Stimulated activated naive CD4-positive, alpha-beta T cell (primary cell): ENCODE measurements at regions not wholly inside any gene's neighbourhood (a gene's known extent, or its start where the extent isn't known, plus 50 kb on each side); places are given as distances from the start of the nearest gene placed in this dataset.
"Not testable (repeated sequence)": the region's sequence is repeated elsewhere in the genome, so short reads cannot be mapped to it uniquely, and the experiment has no call there.

Experiments
- DNase-seq, 6 experiments: peaks; one replicate each; lab custom pipeline; 2025; lab: John Stamatoyannopoulos, UW

GRCh38 chr10:61818251-61818650, 83.2 kb upstream of the ARID5B start:
- not testable (repeated sequence) for DNase-seq

DNA sequence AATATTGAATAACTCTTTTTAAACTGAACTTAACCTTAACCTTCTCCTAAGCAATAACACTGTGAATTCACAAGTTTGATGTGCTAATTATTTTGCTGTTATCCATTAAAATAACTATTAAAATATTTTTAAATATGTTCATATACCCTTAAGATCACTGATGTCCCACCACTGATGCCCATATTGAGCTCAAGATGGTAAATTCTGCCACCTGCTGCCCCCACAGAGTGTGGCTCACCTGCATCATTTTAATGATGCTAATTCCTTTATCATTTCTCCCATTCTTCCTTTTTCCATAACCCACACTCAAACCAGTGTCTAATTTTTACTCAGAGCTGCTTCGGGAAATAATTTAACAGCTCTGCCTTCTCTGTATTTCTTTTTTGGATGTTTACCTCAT, 82.3 kb upstream of the ARID5B start:
- no peak for DNase-seq

- no peak for DNase-seq
Measured at GRCh38 chr10:61821153-61821552, 80.3 kb upstream of the ARID5B start.

GRCh38 chr10:61821693-61822092, 79.8 kb upstream of the ARID5B start:
- DNase-seq, result no peak

GRCh38 chr10:61822096-61822495, 79.4 kb upstream of the ARID5B start:
- no peak for DNase-seq

DNA sequence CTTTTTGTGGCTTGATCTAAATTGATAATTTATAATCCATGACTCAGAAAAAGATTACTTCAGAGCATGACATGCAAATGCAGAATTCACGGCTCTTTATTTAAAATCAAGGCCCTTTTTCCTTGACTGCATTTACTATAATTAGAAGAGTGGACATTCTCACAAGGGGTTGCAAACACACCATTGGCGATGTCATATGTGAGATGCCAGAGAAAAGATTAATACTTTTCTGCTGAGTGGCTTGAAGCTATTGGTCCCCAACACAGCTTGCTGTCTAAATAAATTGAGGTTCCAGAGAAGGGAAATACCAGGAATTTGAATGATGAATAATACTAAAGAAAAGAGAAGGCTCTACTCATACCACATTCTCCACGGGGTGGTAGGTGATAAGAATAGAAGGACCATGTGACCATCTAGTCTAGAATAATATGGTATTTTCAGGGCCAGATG, 78.7 kb upstream of the ARID5B start:
- no peak for DNase-seq

GRCh38 chr10:61825001-61825400, 76.5 kb upstream of the ARID5B start:
- no peak for DNase-seq

DNA sequence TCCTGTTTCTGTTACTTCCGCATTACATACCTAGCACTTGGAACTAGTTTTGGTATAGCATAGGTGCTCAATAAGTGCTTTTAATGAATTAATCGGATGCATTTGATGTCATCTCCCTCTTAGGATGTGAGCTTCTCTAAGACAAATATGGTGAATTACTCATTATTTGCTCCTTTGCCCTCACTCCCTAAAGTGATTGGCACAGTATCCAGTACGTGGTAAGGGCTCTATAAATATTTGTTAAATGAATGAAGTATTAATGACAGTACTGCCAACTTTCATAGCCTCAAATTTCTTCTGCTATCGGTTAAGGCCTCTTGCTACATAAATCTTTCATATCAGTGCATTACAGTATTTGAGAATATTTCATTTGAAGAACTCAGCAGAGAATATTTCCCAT, 75.9 kb upstream of the ARID5B start:
- no peak for DNase-seq

GRCh38 chr10:61828034-61828433, 73.5 kb upstream of the ARID5B start:
- no peak for DNase-seq

- DNase-seq, result no peak
Measured at GRCh38 chr10:61828788-61829187, 72.7 kb upstream of the ARID5B start.

- DNase-seq, result no peak
Measured at GRCh38 chr10:61830072-61830845, 71.2 kb upstream of the ARID5B start.

DNA sequence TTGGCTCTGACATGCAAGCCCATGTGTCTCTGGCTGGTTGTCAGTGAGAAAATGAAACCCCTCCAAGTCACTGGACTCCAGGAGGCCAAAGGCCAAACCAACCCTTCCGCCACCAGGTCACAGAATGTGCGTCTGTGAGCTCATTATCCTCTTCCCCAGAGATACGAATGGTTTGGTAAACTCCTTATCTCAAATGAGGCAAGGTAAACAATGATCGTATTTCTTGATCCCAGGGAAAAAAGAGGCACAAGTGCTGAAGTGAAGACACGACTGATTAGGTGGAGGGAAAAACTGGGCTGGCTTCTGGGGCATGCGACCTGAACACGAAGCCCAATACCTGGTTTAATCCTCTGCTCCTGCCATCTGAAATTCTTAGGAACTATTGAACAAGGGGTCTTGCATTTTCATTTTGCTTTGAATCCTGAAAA, 70.6 kb upstream of the ARID5B start:
- DNase-seq, result no peak

DNA sequence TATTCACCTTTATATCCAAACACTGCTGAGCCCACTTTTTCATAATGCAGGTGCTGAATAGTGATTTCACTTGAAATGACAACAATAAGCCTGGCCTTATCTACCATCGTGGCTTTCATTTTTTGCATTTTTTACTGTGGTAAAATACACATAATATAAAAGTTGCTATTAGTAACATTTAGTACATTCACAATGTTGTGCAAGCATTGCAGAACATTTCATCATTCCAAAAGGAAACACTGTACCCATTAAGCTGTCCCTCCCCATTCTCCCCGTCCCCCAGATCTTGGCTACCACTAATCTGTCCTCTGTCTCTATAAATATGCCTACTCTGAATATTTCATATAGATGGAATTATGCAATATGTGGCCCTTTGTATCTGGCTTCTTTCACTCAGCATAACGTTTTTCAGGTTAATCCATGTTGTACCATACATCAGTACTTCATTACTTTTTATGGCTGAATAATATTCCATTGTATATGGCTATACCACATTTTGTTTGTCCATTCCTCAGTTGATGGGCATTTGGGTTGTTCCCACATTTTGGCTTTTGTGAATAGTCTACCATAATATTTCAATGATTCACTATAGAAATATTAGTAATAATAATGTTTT, 68.5 kb upstream of the ARID5B start:
- no peak for DNase-seq

- no peak for DNase-seq
Measured at GRCh38 chr10:61834519-61834918, 67.0 kb upstream of the ARID5B start.

DNA sequence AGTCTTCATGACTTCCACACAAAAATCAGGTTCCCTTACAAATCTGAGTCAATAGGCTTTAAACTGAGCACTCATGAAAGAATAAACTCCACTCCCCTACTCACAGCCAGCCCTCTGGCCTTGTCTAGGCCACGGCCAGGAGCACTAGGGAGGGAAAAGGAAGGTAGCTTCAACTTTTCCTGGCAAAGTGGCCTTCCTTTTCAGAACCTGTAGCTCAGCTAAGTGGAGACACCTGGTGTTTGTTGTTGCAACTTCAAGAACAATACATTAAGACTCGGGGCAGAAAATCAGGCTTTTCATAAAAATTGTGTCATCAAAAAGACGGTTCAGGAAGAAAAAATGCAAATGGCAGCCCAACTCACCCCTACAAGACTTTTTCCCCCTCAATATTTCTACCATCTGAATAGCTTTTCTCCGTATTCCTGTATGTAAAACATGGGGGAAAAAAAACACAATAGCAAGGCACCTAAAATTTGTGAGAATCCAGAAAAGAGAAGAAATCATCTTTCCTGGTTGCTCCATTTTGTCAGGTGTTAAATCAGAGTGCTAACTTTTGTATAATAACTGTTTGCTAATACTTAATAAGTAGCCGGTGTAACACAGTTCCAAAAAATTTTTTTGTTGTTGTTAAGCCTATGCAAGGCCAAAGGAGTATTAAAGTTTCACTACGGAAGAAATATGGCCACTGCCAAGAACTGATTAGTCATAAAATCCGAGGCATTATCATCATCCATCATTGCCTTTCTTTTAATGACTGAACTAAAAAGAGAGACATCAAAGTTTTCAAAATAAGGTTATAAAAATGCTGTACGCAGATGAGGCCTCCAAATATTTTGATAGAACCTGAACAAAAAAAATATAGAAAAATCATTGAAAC, 66.2 kb upstream of the ARID5B start:
- DNase-seq, result peak in 1 of 6 experiments; percentile 18

DNA sequence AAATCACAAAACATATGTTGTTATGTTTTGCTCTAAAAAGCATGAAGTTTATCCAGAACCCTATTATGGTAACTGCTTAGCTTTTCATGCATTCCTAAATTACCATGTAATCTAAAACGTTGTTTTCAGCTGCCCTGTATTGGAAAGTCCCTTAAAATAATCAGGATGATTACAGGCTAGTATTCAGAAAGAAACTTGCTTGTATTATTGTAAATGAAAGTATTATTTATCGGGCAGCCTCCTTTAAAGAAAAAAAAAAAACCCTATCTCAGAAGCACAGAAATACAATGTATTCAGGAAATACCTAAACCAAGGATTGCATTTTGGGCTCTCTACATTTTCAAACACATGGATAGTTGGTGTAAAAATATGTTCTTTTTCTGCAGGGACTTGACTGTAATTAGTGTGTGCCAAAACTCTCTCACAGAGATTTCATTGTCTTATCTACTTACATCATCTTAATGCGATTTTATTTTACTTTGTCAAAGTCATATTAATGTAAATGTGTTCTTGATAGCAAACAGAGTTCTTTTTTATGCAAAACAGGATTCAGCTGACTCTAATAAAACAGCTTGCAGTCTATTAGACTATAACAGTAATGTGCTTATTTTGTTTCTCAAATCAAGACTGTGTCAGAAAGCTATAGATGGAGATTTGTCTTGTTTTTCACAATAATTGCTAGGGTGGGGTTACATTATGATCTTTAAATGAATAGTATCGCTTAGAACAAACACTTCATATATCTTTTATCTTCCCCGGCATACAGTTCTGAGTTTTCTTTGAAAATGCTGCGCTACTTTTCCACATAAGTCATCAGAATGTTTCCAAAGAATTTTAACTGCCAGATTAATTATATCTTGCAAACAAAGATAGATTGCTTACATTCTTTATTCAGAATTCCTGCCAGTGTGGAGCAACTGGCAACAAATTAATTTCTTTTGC, 65.3 kb upstream of the ARID5B start:
- DNase-seq, result no peak

DNA sequence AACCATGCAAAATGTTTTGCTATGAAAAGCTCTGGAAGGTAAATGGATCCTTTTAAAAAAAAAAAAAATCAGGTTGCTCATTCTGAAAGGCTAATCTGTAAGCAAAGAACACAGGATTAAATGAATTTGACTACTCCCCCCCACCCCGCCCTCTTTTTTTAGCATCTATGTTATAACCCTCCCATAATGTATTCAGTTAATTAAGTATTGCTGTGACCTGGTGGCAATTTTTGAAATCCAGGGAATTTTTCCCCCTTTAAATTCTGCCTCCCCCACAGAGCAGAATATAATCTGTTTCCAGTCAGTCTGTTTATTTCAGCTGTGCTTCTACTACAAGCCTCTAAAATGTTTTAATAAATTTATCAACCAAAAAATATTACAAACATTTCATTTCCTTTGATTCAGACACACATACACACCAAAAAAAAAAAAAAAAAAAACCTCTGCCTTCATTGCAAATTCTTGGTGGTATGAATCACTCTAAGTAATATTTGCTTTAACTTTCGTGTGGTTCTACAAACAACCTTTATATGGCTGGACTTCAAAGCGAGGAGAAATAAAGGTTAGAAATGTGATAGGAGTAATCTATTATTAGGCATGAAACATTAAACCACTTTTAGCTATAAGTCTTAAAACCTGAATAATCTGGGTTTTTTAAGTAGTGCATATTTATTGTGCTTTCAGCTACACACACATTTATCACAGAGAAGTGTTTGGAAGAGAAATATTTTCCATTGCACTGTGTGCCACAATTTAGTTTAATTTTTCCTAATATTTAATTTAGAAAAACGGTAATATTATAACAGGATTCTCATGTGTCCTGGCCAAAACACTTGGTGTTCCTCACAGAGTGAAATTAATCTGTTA, 64.4 kb upstream of the ARID5B start:
- no peak for DNase-seq

GRCh38 chr10:61837755-61838171, 63.7 kb upstream of the ARID5B start:
- DNase-seq, result no peak

DNA sequence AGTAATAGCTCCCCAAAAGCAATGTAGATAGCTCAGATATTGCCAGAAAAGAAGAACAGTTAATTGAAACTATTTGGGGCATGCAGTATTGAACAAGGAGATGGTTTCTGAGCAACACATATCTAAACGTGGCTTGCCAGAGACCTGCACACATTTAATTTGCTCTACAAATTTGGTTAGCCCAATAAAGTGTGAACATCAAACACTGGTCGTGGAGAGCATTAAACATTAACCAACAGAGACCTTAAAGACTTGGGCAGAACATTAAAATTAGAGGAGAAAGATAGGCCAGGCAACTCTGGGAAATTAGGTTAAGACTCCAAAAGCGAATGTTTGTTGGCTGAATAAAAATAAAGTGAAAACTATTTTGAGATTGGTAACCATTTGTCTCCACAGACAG, 61.6 kb upstream of the ARID5B start:
- DNase-seq, result no peak

- no peak for DNase-seq
Measured at GRCh38 chr10:61840403-61840802, 61.1 kb upstream of the ARID5B start.
